ACHN (cell line): ENCODE measurements at regions not wholly inside any gene's neighbourhood (a gene's known extent, or its start where the extent isn't known, plus 50 kb on each side); places are given as distances from the start of the nearest gene placed in this dataset.
"Not testable (repeated sequence)": the region's sequence is repeated elsewhere in the genome, so short reads cannot be mapped to it uniquely, and the experiment has no call there.

Experiments used
- DNase-seq: peaks from one replicate; pipeline ENCODE4 v3.0.0-alpha.2; 2015
- in situ Hi-C: cut with HindIII; loops from 2 replicates; pipeline ENCODE4 v1.10.0; 2017; ENCODE audit warnings: low sequenced_read_pairs, low pct_ligation_motif_present, low pct_unique_long_range_greater_than_20kb

GRCh38 chr2:239800785-239801386 lies 224.3 kb downstream of the NDUFA10 start:
- in situ Hi-C loops = no loop called here
- DNase-seq = no peak

GRCh38 chr2:239797316-239797715 lies 227.8 kb downstream of the NDUFA10 start:
- no peak for DNase-seq
- in situ Hi-C loops = no loop called here

GRCh38 chr2:239795761-239796160 lies 229.4 kb downstream of the NDUFA10 start:
- in situ Hi-C loops, DNase-seq: not testable (repeated sequence)

- in situ Hi-C loops = no loop called here
These were observed 231.3 kb downstream of the NDUFA10 start for GRCh38 chr2:239793836-239794235.

GRCh38 chr2:239793086-239793485 lies 232.1 kb downstream of the NDUFA10 start:
- in situ Hi-C loops = no loop called here
- DNase-seq = no peak

More at GRCh38 chr2:239793836-239794235, 231.3 kb downstream of the NDUFA10 start:
- no peak for DNase-seq

GRCh38 chr2:239792405-239793084 lies 232.6 kb downstream of the NDUFA10 start:
- DNase-seq = no peak
- in situ Hi-C loops = no loop called here

- in situ Hi-C loops = no loop called here
- no peak for DNase-seq
These were observed 233.4 kb downstream of the NDUFA10 start for GRCh38 chr2:239791526-239792404.

GRCh38 chr2:239790721-239791120 lies 234.4 kb downstream of the NDUFA10 start:
- no peak for DNase-seq
- in situ Hi-C loops = no loop called here

GRCh38 chr2:239790313-239790712 lies 234.8 kb downstream of the NDUFA10 start:
- no peak for DNase-seq
- in situ Hi-C loops = no loop called here

GRCh38 chr2:239789711-239790110 lies 235.4 kb downstream of the NDUFA10 start:
- DNase-seq = no peak
- in situ Hi-C loops = no loop called here

- in situ Hi-C loops = no loop called here
- DNase-seq = no peak
These were observed 236.5 kb downstream of the NDUFA10 start for GRCh38 chr2:239788576-239789098.

- DNase-seq = no peak
- in situ Hi-C loops = no loop called here
These were observed 237.5 kb downstream of the NDUFA10 start for GRCh38 chr2:239787538-239788050.

GRCh38 chr2:239786791-239787190 lies 238.4 kb downstream of the NDUFA10 start:
- DNase-seq = no peak
- in situ Hi-C loops = no loop called here

- in situ Hi-C loops = no loop called here
- no peak for DNase-seq
These were observed 243.7 kb downstream of the NDUFA10 start for GRCh38 chr2:239781454-239781853.

GRCh38 chr2:239780236-239780994 lies 244.7 kb downstream of the NDUFA10 start:
- in situ Hi-C loops = no loop called here
- no peak for DNase-seq

GRCh38 chr2:239779584-239779983 lies 245.6 kb downstream of the NDUFA10 start:
- in situ Hi-C loops = no loop called here
- no peak for DNase-seq

GRCh38 chr2:239778861-239779558 lies 246.1 kb downstream of the NDUFA10 start:
- no peak for DNase-seq
- in situ Hi-C loops = no loop called here
